ENCODE measurements at regions not wholly inside any gene's neighbourhood (a gene's known extent, or its start where the extent isn't known, plus 50 kb on each side); places are given as distances from the start of the nearest gene placed in this dataset.

GRCh38 chr17:77422748-77423113 is 282.0 kb downstream of the SEC14L1 start:
- TF ChIP-seq CTCF (conservative IDR thresholded peaks at IDR 0.05; ENCODE audit: low read depth, low read length) (no peak), EZH2phosphoT487 (IDR thresholded peaks at IDR 0.05; ENCODE audit: borderline replicate concordance, low read length) (no peak), EZH2 (IDR thresholded peaks at IDR 0.05; ENCODE audit: low read length, unreplicated experiment) (no peak)

Measured in PC-3 (cell line).